Inferior parietal cortex (tissue), 1 donor: ENCODE measurements at regions not wholly inside any gene's neighbourhood (a gene's known extent, or its start where the extent isn't known, plus 50 kb on each side); places are given as distances from the start of the nearest gene placed in this dataset.
"Not testable (repeated sequence)": the region's sequence is repeated elsewhere in the genome, so short reads cannot be mapped to it uniquely, and the experiment has no call there.

Experiments
- DNase-seq: peaks from one replicate; pipeline ENCODE4 v3.0.0-alpha.2; 2016; ENCODE audit errors: extremely low spot score

GRCh38 chr6:30807566-30807965, 63.2 kb upstream of the IER3 start:
- DNase-seq: not testable (repeated sequence)

GRCh38 chr6:30806581-30807183, 62.3 kb upstream of the IER3 start:
- no peak for DNase-seq

- DNase-seq: no peak
Measured at GRCh38 chr6:30804333-30804732, 60.0 kb upstream of the IER3 start.

- DNase-seq: no peak
Measured at GRCh38 chr6:30802731-30803130, 58.4 kb upstream of the IER3 start.

- no peak for DNase-seq
Measured at GRCh38 chr6:30801950-30802349, 57.6 kb upstream of the IER3 start.

- DNase-seq: no peak
Measured at GRCh38 chr6:30800871-30801270, 56.5 kb upstream of the IER3 start.

GRCh38 chr6:30799210-30799609, 54.9 kb upstream of the IER3 start:
- DNase-seq: no peak

GRCh38 chr6:30798494-30798893, 54.1 kb upstream of the IER3 start:
- DNase-seq: no peak

GRCh38 chr6:30795549-30796293, 51.4 kb upstream of the IER3 start:
- DNase-seq: no peak
